ENCODE measurements at regions not wholly inside any gene's neighbourhood (a gene's known extent, or its start where the extent isn't known, plus 50 kb on each side); places are given as distances from the start of the nearest gene placed in this dataset.

DNA sequence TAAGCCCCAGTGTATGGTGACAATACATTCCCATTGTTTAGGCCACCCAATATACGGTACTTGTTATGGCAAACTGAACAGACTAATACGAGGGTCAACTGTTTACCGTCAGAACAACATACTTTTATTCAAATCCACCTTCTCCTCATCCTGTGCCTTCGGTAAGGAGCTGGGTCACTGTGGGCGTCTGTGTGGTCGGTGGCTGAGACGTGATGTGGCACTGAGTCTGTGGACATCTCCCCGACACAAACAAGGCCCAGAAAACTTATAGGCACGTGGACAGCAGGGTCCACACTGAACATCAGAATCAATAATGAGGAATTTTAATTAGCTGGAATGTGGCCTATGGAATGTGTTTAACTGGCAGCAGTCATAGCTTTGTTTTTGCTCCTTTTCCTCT lies 154.3 kb upstream of the IRX2 start:
- H3K27me3 ChIP-seq (ENCODE audit: control insufficient read depth in 3 of 3, insufficient read depth in 3 of 3, low read length in 3 of 3): no peaks in the 10 kb centered on the region
- H3K9me3 ChIP-seq (ENCODE audit: control insufficient read depth in 3 of 3, low read length in 3 of 3): peaks cover 0 to 2% (median 0%) of the 10 kb centered on the region in 3 donors
- H3K9ac ChIP-seq (ENCODE audit: low read depth in 1 of 3, low read length in 3 of 3): no peak overlapping the region
- H3K36me3 ChIP-seq (ENCODE audit: control insufficient read depth in 3 of 3, insufficient read depth in 3 of 3, low read length in 3 of 3): no peaks in the 10 kb centered on the region
- no peak overlapping the region for H3K4me3 ChIP-seq (ENCODE audit: low read length in 3 of 3)
- H3K27ac ChIP-seq (ENCODE audit: low read depth, low read length): no peak overlapping the region
- no peaks in the 10 kb centered on the region for H3K4me1 ChIP-seq (ENCODE audit: control insufficient read depth in 3 of 3, insufficient read depth in 3 of 3, low read length in 3 of 3)

DNA sequence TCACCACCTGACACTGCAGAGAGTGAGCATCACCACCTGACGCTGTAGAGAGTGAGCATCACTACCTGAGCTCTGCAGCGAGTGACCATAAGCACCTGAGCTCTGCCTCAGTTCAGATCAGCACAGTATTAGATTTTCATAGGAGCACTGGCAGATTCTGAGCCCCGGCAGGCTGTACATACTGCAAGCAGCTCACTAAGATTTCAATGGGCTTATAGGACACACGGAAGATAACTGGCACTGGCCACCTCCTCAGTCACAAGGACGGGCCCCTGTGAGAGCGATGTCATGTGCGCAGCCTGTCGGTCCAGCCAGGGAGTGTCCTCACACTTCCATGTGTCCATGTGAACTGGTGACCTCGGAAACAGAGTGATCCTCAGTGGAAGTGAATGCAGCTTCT lies 153.5 kb upstream of the IRX2 start:
- no peaks in the 10 kb centered on the region for H3K27me3 ChIP-seq (ENCODE audit: control insufficient read depth in 3 of 3, insufficient read depth in 3 of 3, low read length in 3 of 3)
- H3K27ac ChIP-seq (ENCODE audit: low read depth, low read length): no peak overlapping the region
- no peak overlapping the region for H3K4me3 ChIP-seq (ENCODE audit: low read length in 3 of 3)
- H3K4me1 ChIP-seq (ENCODE audit: control insufficient read depth in 3 of 3, insufficient read depth in 3 of 3, low read length in 3 of 3): no peaks in the 10 kb centered on the region
- H3K9ac ChIP-seq (ENCODE audit: low read depth in 1 of 3, low read length in 3 of 3): no peak overlapping the region
- no peaks in the 10 kb centered on the region for H3K36me3 ChIP-seq (ENCODE audit: control insufficient read depth in 3 of 3, insufficient read depth in 3 of 3, low read length in 3 of 3)
- peaks cover 0 to 2% (median 0%) of the 10 kb centered on the region in 3 donors for H3K9me3 ChIP-seq (ENCODE audit: control insufficient read depth in 3 of 3, low read length in 3 of 3)

DNA sequence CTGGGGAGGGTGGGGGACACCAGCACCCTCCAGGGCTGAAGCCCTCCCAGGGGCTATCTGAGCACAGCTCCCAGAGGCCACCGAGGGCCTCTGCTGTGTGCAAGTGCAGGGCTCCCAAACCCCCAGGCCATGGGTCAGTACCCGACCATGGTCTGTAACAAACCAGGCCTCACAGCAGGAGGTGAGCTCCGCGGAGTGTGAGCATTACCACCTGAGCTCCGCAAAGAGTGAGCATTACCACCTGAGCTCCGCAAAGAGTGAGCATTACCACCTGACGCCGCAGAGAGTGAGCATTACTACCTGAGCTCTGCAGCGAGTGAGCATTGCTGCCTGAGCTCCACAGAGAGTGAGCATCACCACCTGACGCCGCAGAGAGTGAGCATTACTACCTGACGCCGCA lies 152.9 kb upstream of the IRX2 start:
- Histone ChIP-seq H3K27me3 (ENCODE audit: control insufficient read depth in 3 of 3, insufficient read depth in 3 of 3, low read length in 3 of 3) (no peaks in the 10 kb centered on the region), H3K4me1 (ENCODE audit: control insufficient read depth in 3 of 3, insufficient read depth in 3 of 3, low read length in 3 of 3) (no peaks in the 10 kb centered on the region), H3K36me3 (ENCODE audit: control insufficient read depth in 3 of 3, insufficient read depth in 3 of 3, low read length in 3 of 3) (no peaks in the 10 kb centered on the region), H3K4me3 (ENCODE audit: low read length in 3 of 3) (no peak overlapping the region), H3K9ac (ENCODE audit: low read depth in 1 of 3, low read length in 3 of 3) (no peak overlapping the region), H3K9me3 (ENCODE audit: control insufficient read depth in 3 of 3, low read length in 3 of 3) (peaks cover 0 to 4% (median 0%) of the 10 kb centered on the region in 3 donors), H3K27ac (ENCODE audit: low read depth, low read length) (no peak overlapping the region)

DNA sequence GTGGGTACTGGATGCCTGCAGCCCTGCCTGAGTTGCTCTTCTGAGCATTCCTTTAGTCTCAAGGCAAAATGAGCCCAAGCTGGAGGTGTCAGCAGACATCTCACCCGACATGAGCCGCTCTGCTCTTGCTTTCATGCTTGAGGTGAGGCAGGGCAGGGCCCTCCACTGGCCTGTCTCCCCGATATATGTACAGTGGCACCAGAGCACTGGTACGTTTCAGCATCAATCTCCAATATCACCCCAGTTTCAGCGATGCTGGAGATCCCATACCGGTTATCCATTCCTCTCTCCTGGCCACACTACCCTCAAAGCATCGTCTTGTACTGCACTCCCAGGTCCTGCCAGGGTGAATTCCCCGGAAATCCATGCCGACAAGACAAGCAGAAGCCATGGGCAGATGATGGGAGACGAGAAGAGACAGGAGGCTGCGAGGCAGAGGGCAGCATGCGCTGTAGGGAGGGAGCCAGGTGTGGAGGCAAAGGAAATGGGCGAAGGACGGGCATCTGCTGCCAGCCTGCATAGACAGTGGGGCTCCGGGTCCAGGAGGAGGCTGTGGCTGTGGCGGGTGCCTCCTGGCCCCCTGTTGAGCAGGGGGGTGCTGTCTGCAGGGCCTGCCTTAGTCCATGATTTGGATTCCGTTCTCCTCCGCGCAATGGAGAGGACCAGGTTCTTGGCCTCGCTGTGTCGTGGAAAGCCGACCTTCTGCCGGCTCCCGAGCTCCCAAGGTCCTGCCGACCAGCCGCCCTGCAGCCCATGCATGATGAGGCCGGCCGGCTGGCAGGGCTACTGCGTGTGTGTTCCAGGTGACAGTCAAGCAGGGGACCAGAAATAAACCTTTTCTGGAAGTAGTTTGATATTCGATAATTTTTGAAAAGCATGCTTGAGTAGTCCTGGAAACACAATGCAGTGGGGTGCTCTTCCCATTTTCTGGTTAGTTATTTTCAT lies 152.2 kb upstream of the IRX2 start:
- H3K9ac ChIP-seq (ENCODE audit: low read depth in 1 of 3, low read length in 3 of 3): no peak overlapping the region
- no peak overlapping the region for H3K27ac ChIP-seq (ENCODE audit: low read depth, low read length)

DNA sequence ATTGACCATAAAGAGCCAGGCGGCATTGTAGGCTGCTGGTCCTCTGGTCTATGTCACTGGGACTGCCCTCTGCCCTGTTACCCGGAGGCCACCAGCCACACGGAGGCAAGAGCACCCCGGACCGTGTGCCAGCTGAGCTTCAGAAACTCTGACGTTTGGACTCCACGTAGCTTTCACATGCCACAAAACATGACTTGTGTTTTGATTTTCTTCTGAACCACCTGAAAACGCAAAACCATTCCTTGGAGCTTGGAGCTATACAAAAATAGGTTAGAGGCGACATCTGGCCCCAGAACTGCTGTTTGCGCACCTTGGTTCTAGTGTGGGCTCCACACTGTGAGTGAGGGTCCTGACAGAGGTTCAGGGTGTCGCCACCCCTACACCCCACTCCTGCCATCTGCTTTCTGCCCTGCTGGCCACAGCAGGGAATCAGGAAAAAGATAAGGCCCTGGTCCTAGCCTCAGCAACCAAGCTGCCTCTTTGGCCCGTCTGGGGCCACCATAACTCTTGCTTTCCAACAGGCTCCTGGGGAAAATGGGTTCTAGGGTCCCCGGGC lies 151.3 kb upstream of the IRX2 start:
- H3K9me3 ChIP-seq (ENCODE audit: control insufficient read depth in 3 of 3, low read length in 3 of 3): peaks cover 0 to 5% (median 0%) of the 10 kb centered on the region in 3 donors

More for the DNA sequence above, 152.2 kb upstream of the IRX2 start:
- H3K36me3 ChIP-seq (ENCODE audit: control insufficient read depth in 3 of 3, insufficient read depth in 3 of 3, low read length in 3 of 3): no peaks in the 10 kb centered on the region
- no peak overlapping the region for H3K4me3 ChIP-seq (ENCODE audit: low read length in 3 of 3)
- H3K4me1 ChIP-seq (ENCODE audit: control insufficient read depth in 3 of 3, insufficient read depth in 3 of 3, low read length in 3 of 3): no peaks in the 10 kb centered on the region
- no peaks in the 10 kb centered on the region for H3K27me3 ChIP-seq (ENCODE audit: control insufficient read depth in 3 of 3, insufficient read depth in 3 of 3, low read length in 3 of 3)
- peaks cover 0 to 5% (median 0%) of the 10 kb centered on the region in 3 donors for H3K9me3 ChIP-seq (ENCODE audit: control insufficient read depth in 3 of 3, low read length in 3 of 3)

DNA sequence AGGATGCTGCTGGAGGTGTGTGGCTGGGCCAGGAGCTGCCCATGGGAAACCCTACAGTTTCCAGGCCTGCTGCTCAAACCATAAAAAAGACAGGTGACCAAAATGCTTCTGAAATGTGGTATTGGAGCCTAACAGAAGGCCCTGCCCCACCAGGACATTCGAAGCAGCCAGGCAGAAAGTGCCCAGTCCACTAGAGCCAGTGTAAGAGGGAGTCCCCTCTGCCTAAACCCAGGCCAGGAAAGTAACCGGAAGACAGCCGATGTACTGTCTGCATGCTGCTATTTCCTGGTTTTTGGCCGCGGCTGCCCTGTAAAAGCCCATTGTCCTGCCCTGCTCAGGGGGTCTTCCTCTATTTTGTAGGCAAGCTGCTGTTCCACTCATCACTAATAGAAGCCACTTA lies 150.7 kb upstream of the IRX2 start:
- no peaks in the 10 kb centered on the region for H3K4me1 ChIP-seq (ENCODE audit: control insufficient read depth in 3 of 3, insufficient read depth in 3 of 3, low read length in 3 of 3)
- H3K9ac ChIP-seq (ENCODE audit: low read depth in 1 of 3, low read length in 3 of 3): no peak overlapping the region
- peaks cover 0 to 5% (median 0%) of the 10 kb centered on the region in 3 donors for H3K9me3 ChIP-seq (ENCODE audit: control insufficient read depth in 3 of 3, low read length in 3 of 3)
- no peak overlapping the region for H3K27ac ChIP-seq (ENCODE audit: low read depth, low read length)
- no peaks in the 10 kb centered on the region for H3K27me3 ChIP-seq (ENCODE audit: control insufficient read depth in 3 of 3, insufficient read depth in 3 of 3, low read length in 3 of 3)
- H3K36me3 ChIP-seq (ENCODE audit: control insufficient read depth in 3 of 3, insufficient read depth in 3 of 3, low read length in 3 of 3): no peaks in the 10 kb centered on the region
- H3K4me3 ChIP-seq (ENCODE audit: low read length in 3 of 3): no peak overlapping the region

More for the DNA sequence above, 151.3 kb upstream of the IRX2 start:
- Histone ChIP-seq H3K4me1 (ENCODE audit: control insufficient read depth in 3 of 3, insufficient read depth in 3 of 3, low read length in 3 of 3) (no peaks in the 10 kb centered on the region), H3K27me3 (ENCODE audit: control insufficient read depth in 3 of 3, insufficient read depth in 3 of 3, low read length in 3 of 3) (no peaks in the 10 kb centered on the region), H3K27ac (ENCODE audit: low read depth, low read length) (no peak overlapping the region), H3K4me3 (ENCODE audit: low read length in 3 of 3) (no peak overlapping the region), H3K9ac (ENCODE audit: low read depth in 1 of 3, low read length in 3 of 3) (no peak overlapping the region), H3K36me3 (ENCODE audit: control insufficient read depth in 3 of 3, insufficient read depth in 3 of 3, low read length in 3 of 3) (no peaks in the 10 kb centered on the region)

DNA sequence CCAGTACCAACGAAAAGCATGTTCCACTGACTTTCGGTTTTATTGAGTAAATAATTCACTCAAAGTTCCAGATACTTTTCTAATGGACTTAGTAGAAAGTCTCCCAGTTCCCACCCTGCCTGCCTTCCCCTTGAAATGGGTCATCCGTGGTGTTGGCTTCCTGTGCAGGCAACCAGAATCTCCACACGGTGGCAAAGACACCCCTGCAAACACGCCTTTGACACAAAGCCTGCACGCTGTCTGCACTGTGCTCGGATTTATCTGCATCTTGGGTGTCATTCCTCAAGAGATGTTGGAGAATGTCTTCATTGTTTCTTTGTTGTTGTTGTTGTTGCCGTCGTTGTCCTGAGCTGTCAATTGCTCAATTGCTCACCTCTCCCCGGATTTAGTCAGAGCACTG lies 150.0 kb upstream of the IRX2 start:
- Histone ChIP-seq H3K4me3 (ENCODE audit: low read length in 3 of 3) (no peak overlapping the region), H3K27me3 (ENCODE audit: control insufficient read depth in 3 of 3, insufficient read depth in 3 of 3, low read length in 3 of 3) (no peaks in the 10 kb centered on the region), H3K27ac (ENCODE audit: low read depth, low read length) (no peak overlapping the region), H3K36me3 (ENCODE audit: control insufficient read depth in 3 of 3, insufficient read depth in 3 of 3, low read length in 3 of 3) (no peaks in the 10 kb centered on the region), H3K9me3 (ENCODE audit: control insufficient read depth in 3 of 3, low read length in 3 of 3) (peaks cover 0 to 3% (median 0%) of the 10 kb centered on the region in 3 donors), H3K4me1 (ENCODE audit: control insufficient read depth in 3 of 3, insufficient read depth in 3 of 3, low read length in 3 of 3) (no peaks in the 10 kb centered on the region), H3K9ac (ENCODE audit: low read depth in 1 of 3, low read length in 3 of 3) (no peak overlapping the region)

DNA sequence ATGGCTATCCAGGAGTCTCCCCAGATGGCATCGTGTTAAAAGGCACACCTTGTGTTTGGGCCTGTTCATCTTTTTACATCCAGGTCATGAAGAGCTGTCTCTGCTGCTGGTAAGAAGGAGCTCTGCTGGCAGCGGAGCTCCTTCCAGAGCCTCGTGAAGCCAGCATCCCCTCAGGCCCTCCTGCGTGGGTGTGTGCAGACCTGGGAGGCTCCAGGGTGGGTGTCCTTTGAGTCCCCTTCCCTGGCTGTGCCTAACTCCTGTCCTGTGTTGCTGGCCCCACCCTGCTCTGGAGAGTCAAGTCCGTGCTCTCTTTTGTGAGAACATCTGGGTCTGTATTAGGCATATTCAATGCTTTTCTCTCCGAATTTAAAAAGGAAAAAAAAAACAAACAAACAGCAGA lies 149.6 kb upstream of the IRX2 start:
- no peak overlapping the region for H3K4me3 ChIP-seq (ENCODE audit: low read length in 3 of 3)
- no peak overlapping the region for H3K9ac ChIP-seq (ENCODE audit: low read depth in 1 of 3, low read length in 3 of 3)
- peaks cover 0 to 3% (median 0%) of the 10 kb centered on the region in 3 donors for H3K9me3 ChIP-seq (ENCODE audit: control insufficient read depth in 3 of 3, low read length in 3 of 3)
- no peaks in the 10 kb centered on the region for H3K36me3 ChIP-seq (ENCODE audit: control insufficient read depth in 3 of 3, insufficient read depth in 3 of 3, low read length in 3 of 3)
- H3K27ac ChIP-seq (ENCODE audit: low read depth, low read length): no peak overlapping the region
- H3K27me3 ChIP-seq (ENCODE audit: control insufficient read depth in 3 of 3, insufficient read depth in 3 of 3, low read length in 3 of 3): no peaks in the 10 kb centered on the region
- no peaks in the 10 kb centered on the region for H3K4me1 ChIP-seq (ENCODE audit: control insufficient read depth in 3 of 3, insufficient read depth in 3 of 3, low read length in 3 of 3)

DNA sequence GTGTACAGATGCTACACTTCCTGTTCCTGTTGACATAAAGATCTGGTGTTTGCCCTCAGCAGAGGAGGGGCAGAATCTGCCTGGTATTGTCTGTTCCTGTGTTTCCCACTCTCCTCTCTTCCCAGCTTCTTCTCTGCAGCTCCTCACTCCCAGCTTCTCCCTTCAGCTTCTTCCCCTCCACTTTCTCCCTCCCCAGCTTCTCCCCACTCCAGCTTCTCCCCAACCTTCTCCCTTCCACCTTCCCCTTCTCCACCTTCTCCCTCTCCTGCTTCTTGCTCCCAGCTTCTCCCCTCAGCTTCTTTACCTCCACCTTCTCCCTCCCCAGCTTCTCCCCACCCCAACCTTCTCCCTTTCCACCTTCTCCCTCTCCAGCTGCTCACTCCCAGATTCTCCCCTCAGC lies 148.9 kb upstream of the IRX2 start:
- H3K36me3 ChIP-seq (ENCODE audit: control insufficient read depth in 3 of 3, insufficient read depth in 3 of 3, low read length in 3 of 3): no peaks in the 10 kb centered on the region
- no peak overlapping the region for H3K9ac ChIP-seq (ENCODE audit: low read depth in 1 of 3, low read length in 3 of 3)
- H3K27ac ChIP-seq (ENCODE audit: low read depth, low read length): no peak overlapping the region
- no peaks in the 10 kb centered on the region for H3K27me3 ChIP-seq (ENCODE audit: control insufficient read depth in 3 of 3, insufficient read depth in 3 of 3, low read length in 3 of 3)
- peaks cover 0 to 3% (median 0%) of the 10 kb centered on the region in 3 donors for H3K9me3 ChIP-seq (ENCODE audit: control insufficient read depth in 3 of 3, low read length in 3 of 3)
- H3K4me1 ChIP-seq (ENCODE audit: control insufficient read depth in 3 of 3, insufficient read depth in 3 of 3, low read length in 3 of 3): no peaks in the 10 kb centered on the region
- H3K4me3 ChIP-seq (ENCODE audit: low read length in 3 of 3): no peak overlapping the region

DNA sequence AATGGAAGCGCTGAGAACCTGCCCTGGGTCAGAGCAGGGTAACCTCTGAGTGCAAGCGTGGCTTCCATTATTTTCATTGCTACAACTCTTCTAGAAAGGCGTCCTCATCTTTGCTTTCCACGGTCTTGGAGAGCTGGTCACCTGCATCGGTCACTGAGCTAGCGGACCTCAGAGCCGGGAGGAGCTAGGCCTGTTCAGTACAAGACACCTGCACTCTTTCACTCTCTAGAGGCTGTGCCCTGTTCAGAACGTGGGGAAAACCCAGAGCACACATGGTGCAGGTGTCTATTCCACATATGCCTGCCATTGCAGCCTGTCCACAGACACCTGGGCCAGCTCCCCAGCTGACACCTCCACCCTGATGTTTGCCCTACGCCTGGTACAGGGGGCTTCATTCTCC lies 147.8 kb upstream of the IRX2 start:
- peaks cover 0 to 3% (median 0%) of the 10 kb centered on the region in 3 donors for H3K9me3 ChIP-seq (ENCODE audit: control insufficient read depth in 3 of 3, low read length in 3 of 3)
- no peak overlapping the region for H3K9ac ChIP-seq (ENCODE audit: low read depth in 1 of 3, low read length in 3 of 3)
- H3K36me3 ChIP-seq (ENCODE audit: control insufficient read depth in 3 of 3, insufficient read depth in 3 of 3, low read length in 3 of 3): no peaks in the 10 kb centered on the region
- H3K4me3 ChIP-seq (ENCODE audit: low read length in 3 of 3): no peak overlapping the region
- H3K27ac ChIP-seq (ENCODE audit: low read depth, low read length): no peak overlapping the region
- no peaks in the 10 kb centered on the region for H3K27me3 ChIP-seq (ENCODE audit: control insufficient read depth in 3 of 3, insufficient read depth in 3 of 3, low read length in 3 of 3)
- no peaks in the 10 kb centered on the region for H3K4me1 ChIP-seq (ENCODE audit: control insufficient read depth in 3 of 3, insufficient read depth in 3 of 3, low read length in 3 of 3)

Data from skeletal muscle tissue (tissue), 3 donors.